AG04449 (cell line): ENCODE measurements at regions not wholly inside any gene's neighbourhood (a gene's known extent, or its start where the extent isn't known, plus 50 kb on each side); places are given as distances from the start of the nearest gene placed in this dataset.

ENCODE experiments used
- CTCF ChIA-PET: fragments of 350-600 bp; formaldehyde crosslinking; extraction: SDS; loops from one replicate; lab custom pipeline; 2021; ENCODE audit warnings: antibody characterized with exemption; lab: Yijun Ruan, JAX
- POLR2A ChIA-PET: fragments of 400-600, 350-600 bp; formaldehyde crosslinking; extraction: SDS; loops from one replicate; lab custom pipeline; 2020; ENCODE audit warnings: antibody characterized with exemption, inconsistent platforms; lab: Yijun Ruan, JAX
- DNase-seq: peaks from one replicate; pipeline ENCODE4 v3.0.0-alpha.2; 2010; ENCODE audit warnings: low read depth, low spot score
- H3K4me3 ChIP-seq: 2 replicates; pipeline ENCODE4 v1.5.1; 2011; ENCODE audit warnings: low read depth, mild to moderate bottlenecking, control low read depth, low read length
- TF ChIP-seq, protein P1 (sequence below): IDR thresholded peaks from one replicate; pipeline ENCODE4 v1.5.1; 2011; ENCODE audit warnings: mild to moderate bottlenecking, moderate library complexity, low read length, control low read depth, inconsistent platforms; ENCODE audit not compliant: insufficient read depth; ENCODE audit errors: missing control alignments

DNA sequence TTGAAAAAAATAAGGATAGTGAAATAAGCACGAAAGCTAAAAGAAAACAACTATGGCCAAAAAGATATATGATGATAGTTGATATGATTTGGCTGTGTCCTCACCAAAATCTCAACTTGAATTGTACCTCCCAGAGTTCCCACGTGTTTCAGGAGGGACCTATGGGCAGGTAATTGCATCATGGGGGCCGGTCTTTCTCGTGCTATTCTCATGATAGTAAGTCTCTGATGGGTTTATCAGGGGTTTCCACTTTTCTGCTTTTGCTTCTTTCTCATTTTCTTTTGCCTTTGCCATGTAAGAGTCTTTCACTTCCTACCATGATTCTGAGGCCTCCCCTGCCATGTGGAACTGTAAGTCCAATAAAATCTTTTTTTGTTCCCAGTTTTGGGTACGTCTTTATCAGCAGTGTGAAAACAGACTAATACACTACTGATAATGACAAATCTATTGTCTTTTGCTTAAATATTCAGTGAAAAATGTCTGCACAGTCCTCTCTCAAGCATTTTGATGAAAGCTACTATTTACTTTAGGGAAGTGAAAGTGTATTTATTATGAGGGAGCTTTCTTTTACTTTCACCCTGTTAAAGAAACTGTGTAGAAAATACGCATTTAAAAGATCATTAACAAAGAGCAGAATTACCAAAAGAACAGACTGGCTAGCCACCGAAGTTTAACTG, 389.1 kb downstream of the HTR1B start:
- CTCF ChIA-PET, result no interaction called here
- TF ChIP-seq, protein P1, sequence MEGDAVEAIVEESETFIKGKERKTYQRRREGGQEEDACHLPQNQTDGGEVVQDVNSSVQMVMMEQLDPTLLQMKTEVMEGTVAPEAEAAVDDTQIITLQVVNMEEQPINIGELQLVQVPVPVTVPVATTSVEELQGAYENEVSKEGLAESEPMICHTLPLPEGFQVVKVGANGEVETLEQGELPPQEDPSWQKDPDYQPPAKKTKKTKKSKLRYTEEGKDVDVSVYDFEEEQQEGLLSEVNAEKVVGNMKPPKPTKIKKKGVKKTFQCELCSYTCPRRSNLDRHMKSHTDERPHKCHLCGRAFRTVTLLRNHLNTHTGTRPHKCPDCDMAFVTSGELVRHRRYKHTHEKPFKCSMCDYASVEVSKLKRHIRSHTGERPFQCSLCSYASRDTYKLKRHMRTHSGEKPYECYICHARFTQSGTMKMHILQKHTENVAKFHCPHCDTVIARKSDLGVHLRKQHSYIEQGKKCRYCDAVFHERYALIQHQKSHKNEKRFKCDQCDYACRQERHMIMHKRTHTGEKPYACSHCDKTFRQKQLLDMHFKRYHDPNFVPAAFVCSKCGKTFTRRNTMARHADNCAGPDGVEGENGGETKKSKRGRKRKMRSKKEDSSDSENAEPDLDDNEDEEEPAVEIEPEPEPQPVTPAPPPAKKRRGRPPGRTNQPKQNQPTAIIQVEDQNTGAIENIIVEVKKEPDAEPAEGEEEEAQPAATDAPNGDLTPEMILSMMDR, result no peak
- POLR2A ChIA-PET, result no interaction called here
- H3K4me3 ChIP-seq, result no peak overlapping the region
- DNase-seq, result no peak

DNA sequence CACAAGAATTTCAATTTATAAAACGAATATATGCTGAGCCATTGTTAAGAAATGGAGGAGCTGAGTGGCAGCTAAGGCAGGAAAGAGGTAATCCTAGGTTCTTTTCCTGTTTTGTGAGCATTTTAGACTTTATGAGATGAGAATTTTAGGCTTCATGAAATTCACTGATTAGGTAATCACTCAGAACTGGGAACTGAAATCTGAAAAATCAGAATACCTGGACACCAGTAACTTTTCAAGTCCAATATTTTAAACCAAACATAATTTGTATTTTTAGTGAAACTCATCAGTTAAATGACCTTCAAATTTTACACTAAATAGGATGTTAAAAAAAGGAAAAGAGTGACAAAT, 389.9 kb downstream of the HTR1B start:
- ChIA-PET POLR2A (no interaction called here), CTCF (no interaction called here)
- TF ChIP-seq, protein P1, result no peak
- H3K4me3 ChIP-seq, result no peak overlapping the region
- DNase-seq, result no peak

DNA sequence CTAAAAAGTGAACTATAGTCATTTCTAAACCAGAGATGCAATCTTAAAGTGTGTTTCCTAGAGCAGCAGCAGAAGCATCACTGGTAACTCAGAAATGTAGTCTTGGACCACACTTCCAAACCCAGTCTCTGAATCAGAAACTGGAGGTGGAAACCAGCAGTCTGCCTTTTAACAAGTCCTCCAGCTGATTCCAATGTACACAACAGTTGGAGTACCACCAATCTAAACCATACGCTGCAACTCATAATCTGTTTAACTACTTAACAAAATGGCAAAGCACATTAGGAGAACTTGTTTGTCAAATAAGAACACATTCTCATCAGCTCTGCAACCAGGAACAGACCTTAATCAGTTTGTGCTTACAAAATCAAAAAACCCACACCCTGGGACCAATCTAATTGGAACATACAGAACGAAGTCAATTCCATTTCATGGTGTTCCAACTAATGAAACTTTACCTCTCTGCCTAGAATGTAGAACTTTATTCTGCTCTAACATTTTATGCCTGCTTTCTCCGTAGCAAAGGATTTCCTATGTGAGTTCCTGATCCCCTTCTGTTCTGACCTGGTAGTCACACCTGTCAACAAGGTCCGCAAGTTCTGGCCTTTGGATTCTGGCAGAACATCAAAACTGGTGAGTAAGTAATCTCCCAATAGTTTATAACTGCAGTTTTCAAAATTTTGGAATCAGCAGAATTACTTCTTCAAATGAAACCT, 390.4 kb downstream of the HTR1B start:
- DNase-seq, result no peak
- POLR2A ChIA-PET, result no interaction called here
- CTCF ChIA-PET, result no interaction called here
- TF ChIP-seq, protein P1, result no peak
- no peak overlapping the region for H3K4me3 ChIP-seq

DNA sequence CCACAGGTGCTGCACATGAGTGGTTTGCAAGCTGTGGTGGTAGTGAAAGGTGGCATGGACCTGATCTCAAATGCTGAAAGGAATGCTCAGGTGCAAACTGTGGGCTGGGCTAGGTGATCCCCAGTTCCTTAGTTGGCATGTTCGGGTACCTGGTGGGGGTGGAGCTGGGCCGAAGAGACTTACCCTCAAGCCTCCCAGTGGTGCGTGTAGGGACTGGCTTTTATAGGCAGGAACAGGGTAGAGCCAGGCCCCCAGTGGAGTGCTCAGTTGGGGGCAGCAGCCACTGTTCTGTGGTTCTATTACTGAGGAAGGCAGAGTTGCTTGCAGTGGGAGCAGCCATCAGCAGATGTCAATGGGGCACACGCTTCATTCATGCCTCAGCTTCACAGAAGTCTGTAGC, 399.8 kb downstream of the HTR1B start:
- POLR2A ChIA-PET, result no interaction called here

DNA sequence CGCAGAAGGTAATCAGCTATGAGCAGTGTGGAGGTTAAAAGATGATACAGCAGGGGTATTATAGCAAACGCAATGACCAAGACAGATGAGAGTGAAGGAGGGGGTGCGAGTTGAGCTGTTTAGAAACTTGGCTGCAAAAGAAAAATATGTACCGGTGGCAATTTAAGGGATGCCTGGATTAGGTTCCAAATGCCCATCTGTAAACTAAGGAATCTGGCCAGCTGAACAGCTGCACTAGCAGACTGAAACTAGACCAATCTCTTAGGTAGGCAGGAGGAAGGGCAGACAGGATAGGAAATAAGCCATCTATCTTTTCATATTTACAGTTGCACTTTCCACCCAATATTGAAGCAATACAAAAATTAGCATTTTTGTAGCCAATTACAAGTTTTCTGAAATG, 407.6 kb downstream of the HTR1B start:
- TF ChIP-seq, protein P1, result no peak
- ChIA-PET CTCF (no interaction called here), POLR2A (no interaction called here)
- no peak for DNase-seq
- H3K4me3 ChIP-seq, result no peak overlapping the region

More for the DNA sequence above, 399.8 kb downstream of the HTR1B start:
- TF ChIP-seq, protein P1, result no peak
- CTCF ChIA-PET, result no interaction called here
- no peak for DNase-seq
- H3K4me3 ChIP-seq, result no peak overlapping the region

DNA sequence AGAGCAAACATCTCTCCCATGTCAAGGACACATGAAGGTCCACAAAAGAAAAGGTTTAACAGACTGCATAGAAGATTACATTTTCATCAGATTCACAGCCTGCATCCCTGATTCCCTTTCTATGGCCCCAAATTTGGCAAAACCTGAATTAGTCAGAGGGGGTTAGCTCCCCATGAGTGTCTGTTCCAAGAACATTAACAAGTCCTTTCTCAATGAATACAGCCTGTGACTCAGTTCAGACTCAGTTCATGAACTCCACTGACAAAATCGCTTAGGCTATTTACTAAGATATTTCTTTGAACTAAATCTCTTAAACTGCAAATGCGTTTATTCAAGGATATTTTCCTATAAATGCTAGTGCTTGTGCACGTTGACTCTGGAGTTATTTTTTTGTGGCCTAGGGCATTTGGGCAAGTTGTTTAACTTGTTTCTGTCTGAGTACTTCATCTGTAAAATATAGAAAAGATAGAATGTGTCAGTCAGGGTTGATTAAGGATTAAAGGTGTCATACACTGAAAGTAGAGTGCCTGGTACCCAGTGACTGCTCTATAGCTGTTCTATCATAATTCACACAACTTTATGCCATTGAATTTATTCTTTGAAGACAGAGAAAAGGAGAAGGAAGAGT, 422.6 kb downstream of the HTR1B start:
- H3K4me3 ChIP-seq, result no peak overlapping the region
- TF ChIP-seq, protein P1, result no peak
- ChIA-PET POLR2A (no interaction called here), CTCF (no interaction called here)
- DNase-seq, result no peak
